ENCODE measurements at regions not wholly inside any gene's neighbourhood (a gene's known extent, or its start where the extent isn't known, plus 50 kb on each side); places are given as distances from the start of the nearest gene placed in this dataset.

DNA sequence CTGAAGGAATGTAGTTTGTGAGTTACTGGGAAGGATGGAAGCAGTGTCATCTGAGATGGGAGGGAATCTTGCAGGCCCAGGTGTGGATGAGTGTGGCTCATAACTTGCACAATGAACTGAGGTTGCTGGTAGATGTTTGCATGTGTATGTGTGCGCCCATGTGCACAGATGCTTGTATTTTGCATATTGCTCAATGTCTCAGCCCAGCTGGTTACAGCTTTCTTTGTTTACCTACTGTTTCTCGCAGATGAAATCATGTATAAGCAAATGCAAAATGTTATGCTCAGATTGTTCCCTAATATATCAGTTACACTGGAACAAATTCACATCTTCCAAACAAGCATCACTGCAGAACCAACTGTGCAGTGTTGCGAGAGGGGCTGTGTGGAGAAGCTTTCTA lies 452.2 kb upstream of the EEF2KMT start:
- DNase-seq (ENCODE audit: low read depth in 2 of 2), result no peak

- DNase-seq (ENCODE audit: low read depth in 2 of 2), result no peak
These were observed 443.8 kb upstream of the EEF2KMT start for GRCh38 chr16:5541356-5541755.

GRCh38 chr16:5537347-5537746 lies 439.8 kb upstream of the EEF2KMT start:
- no peak for DNase-seq (ENCODE audit: low read depth in 2 of 2)

GRCh38 chr16:5533321-5533888 lies 435.8 kb upstream of the EEF2KMT start:
- no peak for DNase-seq (ENCODE audit: low read depth in 2 of 2)

DNA sequence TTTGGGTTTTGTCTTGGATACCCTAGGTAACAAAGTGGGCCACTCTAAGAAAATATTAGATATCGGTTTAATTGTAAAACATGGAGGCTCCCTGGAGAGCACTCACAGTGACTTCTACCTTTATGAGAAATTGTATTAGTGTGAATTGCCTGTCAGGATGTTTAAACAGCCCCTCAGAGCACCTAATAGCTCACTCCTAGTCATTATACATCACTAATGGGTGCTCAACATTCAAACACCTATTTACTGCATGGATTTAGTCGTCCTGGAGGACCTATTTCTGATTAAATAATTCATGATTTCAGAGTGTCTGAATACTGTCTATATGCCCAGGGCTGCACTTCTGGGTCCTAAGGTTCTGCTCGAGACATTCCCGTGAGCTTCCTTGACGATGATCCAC lies 430.2 kb upstream of the EEF2KMT start:
- DNase-seq (ENCODE audit: low read depth in 2 of 2), result no peak

- no peak for DNase-seq (ENCODE audit: low read depth in 2 of 2)
These were observed 429.2 kb upstream of the EEF2KMT start for GRCh38 chr16:5526826-5527225.

- no peak for DNase-seq (ENCODE audit: low read depth in 2 of 2)
These were observed 426.2 kb upstream of the EEF2KMT start for GRCh38 chr16:5523829-5524228.

DNA sequence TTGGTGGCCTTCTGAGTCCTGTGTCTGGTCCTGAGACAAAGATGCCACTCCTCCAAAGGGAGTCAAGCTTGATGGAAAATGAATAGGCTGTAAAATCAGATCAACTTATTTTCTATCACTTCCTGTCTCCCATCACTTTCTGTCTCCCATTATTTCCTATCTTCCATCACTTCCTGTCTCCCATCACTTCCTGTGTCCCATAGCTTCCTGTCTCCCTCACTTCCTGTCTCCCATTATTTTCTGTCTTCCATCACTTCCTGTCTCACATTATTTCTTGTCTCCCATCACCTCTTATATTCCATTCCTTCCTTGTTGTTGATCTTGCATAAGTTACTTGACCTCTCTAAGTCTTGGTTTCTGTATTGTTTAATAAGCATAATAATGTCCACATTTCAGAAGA lies 418.5 kb upstream of the EEF2KMT start:
- no peak for DNase-seq (ENCODE audit: low read depth in 2 of 2)

GRCh38 chr16:5512014-5512413 lies 414.4 kb upstream of the EEF2KMT start:
- no peak for DNase-seq (ENCODE audit: low read depth in 2 of 2)

DNA sequence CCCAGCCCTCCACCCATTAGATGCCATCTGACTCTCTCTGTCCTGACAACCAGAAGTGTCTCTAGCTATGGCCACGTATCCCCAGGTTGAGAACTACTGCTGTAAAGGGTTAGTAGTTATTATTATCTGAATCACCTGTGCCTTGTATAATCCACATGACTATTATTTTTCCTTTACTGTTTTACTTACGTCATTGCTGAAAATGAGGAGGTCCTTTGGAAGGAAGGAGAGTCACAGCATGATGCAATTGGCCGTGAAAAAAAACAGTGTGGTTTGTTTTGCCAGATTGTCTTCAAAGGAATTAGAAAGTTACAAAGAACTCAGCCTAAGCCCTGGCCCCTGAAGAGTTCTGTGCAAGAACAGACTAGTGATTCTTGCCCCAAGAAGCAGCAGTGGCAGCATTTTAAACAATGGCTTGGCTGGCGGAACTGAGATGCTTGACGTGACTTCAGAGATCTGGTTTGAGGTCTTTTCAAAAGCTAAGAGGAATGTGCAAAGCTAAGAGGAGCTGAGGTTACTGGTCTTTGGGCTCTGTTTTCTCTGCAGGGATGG lies 413.3 kb upstream of the EEF2KMT start:
- no peak for DNase-seq (ENCODE audit: low read depth in 2 of 2)

GRCh38 chr16:5509794-5510193 lies 412.2 kb upstream of the EEF2KMT start:
- no peak for DNase-seq (ENCODE audit: low read depth in 2 of 2)

GRCh38 chr16:5509336-5509735 lies 411.7 kb upstream of the EEF2KMT start:
- no peak for DNase-seq (ENCODE audit: low read depth in 2 of 2)

- DNase-seq (ENCODE audit: low read depth in 2 of 2), result no peak
These were observed 410.8 kb upstream of the EEF2KMT start for GRCh38 chr16:5508371-5508770.

- DNase-seq (ENCODE audit: low read depth in 2 of 2), result no peak
These were observed 408.4 kb upstream of the EEF2KMT start for GRCh38 chr16:5506021-5506420.

GRCh38 chr16:5505091-5505887 lies 407.7 kb upstream of the EEF2KMT start:
- DNase-seq (ENCODE audit: low read depth in 2 of 2), result no peak

DNA sequence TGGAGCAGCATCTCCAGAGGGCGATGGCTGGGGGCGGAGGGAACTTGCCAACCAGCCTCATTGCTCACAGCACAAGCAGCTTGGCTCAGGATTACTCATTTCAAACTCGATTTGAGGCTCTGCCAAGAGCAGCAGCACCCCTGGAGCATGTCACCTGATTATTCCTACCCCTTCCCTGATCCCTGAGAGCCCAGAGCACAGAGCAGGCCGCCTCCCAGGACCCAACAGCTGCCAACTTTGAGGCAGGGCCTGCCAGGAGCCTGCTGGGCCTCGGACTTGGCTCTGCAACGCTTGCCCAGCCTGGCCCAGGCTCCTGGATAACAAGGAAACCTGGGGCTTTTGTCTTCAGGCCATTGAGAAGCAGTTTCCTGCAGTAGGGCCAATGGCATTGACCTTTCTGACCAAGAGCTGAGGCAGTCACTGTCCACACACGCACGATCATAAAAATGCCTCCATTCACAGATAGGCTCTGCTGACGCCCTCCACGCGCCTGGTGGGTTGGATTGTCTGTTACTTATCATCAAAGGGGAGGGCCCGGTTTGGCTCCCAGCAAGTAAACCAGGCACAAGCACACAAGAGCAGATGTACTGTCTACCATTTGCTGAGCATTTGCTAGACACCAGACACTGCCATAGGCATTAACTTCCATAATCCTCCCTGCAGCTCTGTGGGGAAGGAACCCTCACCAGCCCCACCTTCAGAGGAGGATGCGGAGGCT lies 406.6 kb upstream of the EEF2KMT start:
- DNase-seq (ENCODE audit: low read depth in 2 of 2), result no peak

DNA sequence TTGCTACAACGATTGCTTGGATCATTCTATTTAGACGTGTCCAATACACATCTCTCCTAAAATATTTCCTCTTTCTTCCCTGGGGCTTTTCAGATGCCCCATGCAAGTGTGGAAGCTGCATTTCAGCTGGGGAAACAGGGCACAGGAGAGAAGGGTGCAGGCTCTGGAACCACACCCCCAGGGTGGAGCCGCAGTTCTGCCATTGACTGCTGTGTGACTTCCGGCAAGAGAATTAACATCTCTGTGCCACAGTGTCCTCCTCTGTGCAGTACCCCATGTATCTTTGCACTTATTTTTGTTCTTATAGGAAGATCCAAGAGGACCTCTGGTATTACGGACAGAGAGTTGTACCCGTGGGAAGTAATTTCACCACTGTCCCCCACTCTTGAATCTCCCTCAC lies 405.3 kb upstream of the EEF2KMT start:
- DNase-seq (ENCODE audit: low read depth in 2 of 2), result no peak

DNA sequence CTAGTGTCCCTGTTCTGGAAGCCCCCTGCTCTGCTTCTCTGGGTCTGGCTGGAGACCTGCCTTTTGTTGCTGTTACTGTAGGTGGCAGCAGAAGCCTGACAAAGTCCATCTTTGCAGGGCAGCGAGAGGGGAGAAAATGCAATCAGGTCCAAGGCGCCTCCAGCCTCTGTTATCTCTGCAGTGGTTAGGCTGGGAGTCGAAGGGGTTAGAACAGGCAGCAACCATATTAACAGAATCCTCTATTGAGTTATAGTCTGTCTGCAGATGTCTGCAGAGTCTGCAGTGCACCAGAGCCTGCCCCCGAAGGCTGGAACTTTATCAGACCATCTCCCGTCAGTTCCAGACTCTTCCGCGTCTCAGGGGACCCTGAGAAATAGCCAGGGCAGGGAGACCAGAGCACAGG lies 404.9 kb upstream of the EEF2KMT start:
- no peak for DNase-seq (ENCODE audit: low read depth in 2 of 2)

GRCh38 chr16:5500526-5500925 lies 402.9 kb upstream of the EEF2KMT start:
- DNase-seq (ENCODE audit: low read depth in 2 of 2), result no peak

DNA sequence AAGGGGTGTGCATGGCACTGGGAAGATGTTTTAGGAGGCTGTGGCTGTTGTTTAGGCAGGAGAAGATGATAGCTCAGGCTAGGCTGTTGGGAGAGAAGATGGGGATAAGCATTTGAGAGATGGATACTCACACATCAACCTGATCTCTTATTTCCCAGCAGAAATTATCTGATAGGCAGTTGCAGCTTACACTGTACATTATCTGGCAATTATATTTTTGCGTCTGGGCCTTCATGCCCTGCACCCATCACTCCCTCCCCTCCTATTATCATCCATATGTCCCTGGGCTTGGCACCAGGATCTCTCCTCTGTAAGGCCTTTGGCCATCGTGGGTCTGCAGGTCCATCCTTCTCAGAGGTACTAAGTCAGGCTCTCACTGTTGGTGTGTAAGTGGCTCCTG lies 401.0 kb upstream of the EEF2KMT start:
- DNase-seq (ENCODE audit: low read depth in 2 of 2), result no peak

GRCh38 chr16:5496013-5496412 lies 398.4 kb upstream of the EEF2KMT start:
- DNase-seq (ENCODE audit: low read depth in 2 of 2), result no peak

- DNase-seq (ENCODE audit: low read depth in 2 of 2), result peak; percentile 3 to 13
These were observed 392.9 kb upstream of the EEF2KMT start for GRCh38 chr16:5490499-5490898.

DNA sequence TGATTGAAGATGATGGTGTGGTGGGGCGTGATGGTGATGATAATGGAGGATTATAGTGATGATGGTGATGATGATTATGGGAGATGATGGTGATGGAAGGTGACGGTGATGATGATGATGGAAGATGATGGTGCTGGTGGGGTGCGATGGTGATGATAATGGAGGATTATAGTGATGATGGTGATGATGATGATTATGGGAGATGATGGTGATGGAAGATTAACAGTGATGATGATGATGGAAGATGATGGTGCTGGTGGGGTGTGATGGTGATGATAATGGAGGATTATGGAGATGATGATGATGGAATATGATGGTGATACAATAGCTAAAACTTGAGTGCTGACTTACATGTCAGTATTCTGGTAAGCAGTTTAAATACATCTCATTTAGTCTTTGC lies 391.0 kb upstream of the EEF2KMT start:
- DNase-seq (ENCODE audit: low read depth in 2 of 2), result no peak

All from stimulated activated CD4-positive, alpha-beta T cell treated with anti-CD3 and anti-CD28 coated beads, Interleukin-15, amount 100 ng/mL, for 48 hours (primary cell).